Lower leg skin (tissue), 4 donors: ENCODE measurements at regions not wholly inside any gene's neighbourhood (a gene's known extent, or its start where the extent isn't known, plus 50 kb on each side); places are given as distances from the start of the nearest gene placed in this dataset.

Source experiments
- DNase-seq, 2 donors: peaks; one replicate each; pipeline ENCODE4 v3.0.0-alpha.2; 2019; ENCODE audit warnings: low spot score in 2 of 2
- H3K4me3 ChIP-seq: fragments of 200-600 bp; sonication (generic); 2 replicates; pipeline ENCODE4 v1.5.1; 2017; ENCODE audit warnings: mild to moderate bottlenecking, low read depth; ENCODE audit not compliant: poor library complexity, severe bottlenecking
- POLR2A ChIP-seq, 2 donors: fragments of 450-650 bp; IDR thresholded peaks; one replicate each; pipeline ENCODE4 v1.6.1; 2016 to 2017; ENCODE audit warnings: antibody characterized with exemption in 2 of 2, mild to moderate bottlenecking in 1 of 2, moderate library complexity in 1 of 2
- WGBS, 2 donors: methylation state at CpG; one replicate each; pipeline ENCODE4 v1.1.5; 2018; 5-methylcytosine and 5-hydroxymethylcytosine counted together
- intact Hi-C: fragments of 100-400 bp; cut with DNase I; formaldehyde crosslinking; loops from one replicate; pipeline ENCODE4 v1.15.0; 2023; ENCODE audit warnings: low total_unique reads
- TF ChIP-seq, protein P1 (sequence below), 3 donors: fragments of 450-650 bp; IDR thresholded peaks; one replicate each; pipeline ENCODE4 v1.5.1; 2016; ENCODE audit warnings: antibody characterized with exemption in 3 of 3, mild to moderate bottlenecking in 3 of 3, moderate library complexity in 2 of 3

DNA sequence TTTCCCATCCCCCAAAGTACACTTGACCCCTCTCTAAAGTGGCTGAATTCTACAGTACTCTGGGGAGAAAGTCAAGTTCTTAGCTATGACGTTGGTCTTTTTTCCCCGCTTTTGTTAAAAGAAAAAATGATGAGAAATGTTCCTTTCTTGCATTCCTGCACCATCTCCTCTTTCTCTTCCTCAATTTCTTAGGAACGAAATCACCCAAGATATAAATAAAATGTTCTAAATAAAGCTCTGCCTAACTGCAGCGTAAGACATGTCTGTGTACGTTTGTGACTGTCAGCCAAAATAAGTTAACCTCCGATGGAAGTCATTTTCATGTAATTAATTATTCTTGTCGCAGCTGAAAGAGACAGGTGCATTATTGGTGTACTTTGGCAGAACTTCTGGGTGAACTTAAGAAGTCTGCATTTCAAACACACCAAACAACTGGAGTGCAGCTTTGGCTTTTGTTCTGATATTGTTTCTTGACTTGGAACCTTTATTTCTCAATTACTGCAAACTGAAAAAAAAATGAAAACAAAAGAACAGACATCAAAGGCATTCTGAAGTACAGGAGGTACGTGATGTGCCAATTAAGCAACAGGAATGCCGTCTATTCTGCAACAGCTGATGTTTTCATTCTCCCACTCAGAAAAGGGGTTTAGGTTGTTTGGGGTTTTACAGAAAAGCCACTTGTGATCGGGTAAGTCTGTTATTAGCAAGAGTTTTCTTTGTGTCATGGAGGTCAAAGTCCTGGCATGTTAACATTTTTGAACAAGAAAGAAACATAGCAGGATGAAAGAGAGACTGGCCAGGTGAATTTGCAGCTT, 82.4 kb upstream of the SDK1 start:
- DNase-seq = no peak
- H3K4me3 ChIP-seq = no peak overlapping the region
- intact Hi-C loops = no loop called here
- WGBS, 2 donors = 18 to 19% methylated on average over 10 of the region's 10 CpGs
- TF ChIP-seq POLR2A (IDR thresholded peaks at IDR 0.05) = no peak
- TF ChIP-seq, protein P1, sequence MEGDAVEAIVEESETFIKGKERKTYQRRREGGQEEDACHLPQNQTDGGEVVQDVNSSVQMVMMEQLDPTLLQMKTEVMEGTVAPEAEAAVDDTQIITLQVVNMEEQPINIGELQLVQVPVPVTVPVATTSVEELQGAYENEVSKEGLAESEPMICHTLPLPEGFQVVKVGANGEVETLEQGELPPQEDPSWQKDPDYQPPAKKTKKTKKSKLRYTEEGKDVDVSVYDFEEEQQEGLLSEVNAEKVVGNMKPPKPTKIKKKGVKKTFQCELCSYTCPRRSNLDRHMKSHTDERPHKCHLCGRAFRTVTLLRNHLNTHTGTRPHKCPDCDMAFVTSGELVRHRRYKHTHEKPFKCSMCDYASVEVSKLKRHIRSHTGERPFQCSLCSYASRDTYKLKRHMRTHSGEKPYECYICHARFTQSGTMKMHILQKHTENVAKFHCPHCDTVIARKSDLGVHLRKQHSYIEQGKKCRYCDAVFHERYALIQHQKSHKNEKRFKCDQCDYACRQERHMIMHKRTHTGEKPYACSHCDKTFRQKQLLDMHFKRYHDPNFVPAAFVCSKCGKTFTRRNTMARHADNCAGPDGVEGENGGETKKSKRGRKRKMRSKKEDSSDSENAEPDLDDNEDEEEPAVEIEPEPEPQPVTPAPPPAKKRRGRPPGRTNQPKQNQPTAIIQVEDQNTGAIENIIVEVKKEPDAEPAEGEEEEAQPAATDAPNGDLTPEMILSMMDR (IDR thresholded peaks at IDR 0.05) = no peak

- WGBS, 2 donors = 66 to 80% methylated on average over 7 of the region's 7 CpGs
- TF ChIP-seq, protein P1 (IDR thresholded peaks at IDR 0.05) = no peak
- TF ChIP-seq POLR2A (IDR thresholded peaks at IDR 0.05) = no peak
- intact Hi-C loops = no loop called here
- DNase-seq = no peak
- H3K4me3 ChIP-seq = no peak overlapping the region
Measured at GRCh38 chr7:3229904-3230470, 71.1 kb upstream of the SDK1 start.

GRCh38 chr7:3230908-3231307, 70.1 kb upstream of the SDK1 start:
- H3K4me3 ChIP-seq = no peak overlapping the region
- intact Hi-C loops = no loop called here
- 95% methylated on average over 10 of the region's 10 CpGs for WGBS, 2 donors
- TF ChIP-seq POLR2A (IDR thresholded peaks at IDR 0.05) = no peak
- TF ChIP-seq, protein P1 (IDR thresholded peaks at IDR 0.05) = no peak
- no peak for DNase-seq

- H3K4me3 ChIP-seq = no peak overlapping the region
- TF ChIP-seq, protein P1 (IDR thresholded peaks at IDR 0.05) = no peak
- no peak for TF ChIP-seq POLR2A (IDR thresholded peaks at IDR 0.05)
- no peak for DNase-seq
- intact Hi-C loops = no loop called here
- 88 to 93% methylated on average over 2 of the region's 2 CpGs for WGBS, 2 donors
Measured at GRCh38 chr7:3232228-3232627, 68.8 kb upstream of the SDK1 start.

- intact Hi-C loops = no loop called here
- 89 to 91% methylated on average over 7 of the region's 7 CpGs for WGBS, 2 donors
- DNase-seq = no peak
- H3K4me3 ChIP-seq = no peak overlapping the region
- no peak for TF ChIP-seq POLR2A (IDR thresholded peaks at IDR 0.05)
- TF ChIP-seq, protein P1 (IDR thresholded peaks at IDR 0.05) = no peak
Measured at GRCh38 chr7:3233301-3233700, 67.8 kb upstream of the SDK1 start.
